Prostate gland (tissue), 2 donors: ENCODE measurements at regions not wholly inside any gene's neighbourhood (a gene's known extent, or its start where the extent isn't known, plus 50 kb on each side); places are given as distances from the start of the nearest gene placed in this dataset.

Source experiments
- CTCF ChIP-seq, 4 experiments: fragments of 200-600 bp in 2 of 4; fragments of 450-650 bp in 2 of 4; sonication (generic) in 2 of 4; IDR thresholded peaks; 1 replicate in 3 of 4; 2 replicates in 1 of 4; pipeline ENCODE4 v1.5.1; 2016 to 2019; ENCODE audit warnings: antibody characterized with exemption in 4 of 4, mild to moderate bottlenecking in 2 of 4, moderate library complexity in 2 of 4
- POLR2A ChIP-seq: fragments of 450-650 bp; IDR thresholded peaks from one replicate; pipeline ENCODE4 v1.6.1; 2016; ENCODE audit warnings: antibody characterized with exemption, mild to moderate bottlenecking

- no peak for TF ChIP-seq CTCF (IDR thresholded peaks at IDR 0.05)
- TF ChIP-seq POLR2A, result no peak
Observed at GRCh38 chr9:7858166-7858565, 58.6 kb upstream of the DMAC1 start.
